Astrocyte of the cerebellum (primary cell): ENCODE measurements at regions not wholly inside any gene's neighbourhood (a gene's known extent, or its start where the extent isn't known, plus 50 kb on each side); places are given as distances from the start of the nearest gene placed in this dataset.

Experiments
- DNase-seq: peaks from one replicate; pipeline ENCODE4 v3.0.0-alpha.2; 2011; ENCODE audit warnings: low read depth
- H3K4me3 ChIP-seq: 2 replicates; pipeline ENCODE4 v1.5.1; 2011; ENCODE audit warnings: mild to moderate bottlenecking, low read depth, low read length, moderate library complexity
- CTCF ChIP-seq: IDR thresholded peaks from 2 replicates; pipeline ENCODE4 v1.5.1; 2012; ENCODE audit warnings: low read length, low read depth, moderate library complexity, mild to moderate bottlenecking; ENCODE audit errors: missing control alignments
- in situ Hi-C: cut with HindIII; loops from 2 replicates; pipeline ENCODE4 v1.10.0; 2017; ENCODE audit warnings: low sequenced_read_pairs

GRCh38 chr1:5718831-5719632 is 273.2 kb downstream of the NPHP4 start:
- in situ Hi-C loops = no loop called here
- H3K4me3 ChIP-seq = no peak overlapping the region
- no peak for DNase-seq
- TF ChIP-seq CTCF = no peak

- DNase-seq = no peak
- no peak overlapping the region for H3K4me3 ChIP-seq
- no peak for TF ChIP-seq CTCF
- in situ Hi-C loops = no loop called here
Observed at GRCh38 chr1:5717031-5717682, 275.1 kb downstream of the NPHP4 start.

GRCh38 chr1:5716126-5716525 is 276.1 kb downstream of the NPHP4 start:
- no peak overlapping the region for H3K4me3 ChIP-seq
- TF ChIP-seq CTCF = no peak
- no peak for DNase-seq
- in situ Hi-C loops = no loop called here

GRCh38 chr1:5713101-5714010 is 278.9 kb downstream of the NPHP4 start:
- H3K4me3 ChIP-seq = no peak overlapping the region
- DNase-seq = no peak
- no peak for TF ChIP-seq CTCF
- in situ Hi-C loops = no loop called here

- in situ Hi-C loops = no loop called here
- TF ChIP-seq CTCF = no peak
- H3K4me3 ChIP-seq = no peak overlapping the region
- no peak for DNase-seq
Observed at GRCh38 chr1:5711956-5712645, 280.1 kb downstream of the NPHP4 start.

GRCh38 chr1:5711079-5711478 is 281.1 kb downstream of the NPHP4 start:
- no peak for DNase-seq
- in situ Hi-C loops = no loop called here
- H3K4me3 ChIP-seq = no peak overlapping the region
- no peak for TF ChIP-seq CTCF
